Esophagus muscularis mucosa (tissue), 4 donors: ENCODE measurements at regions not wholly inside any gene's neighbourhood (a gene's known extent, or its start where the extent isn't known, plus 50 kb on each side); places are given as distances from the start of the nearest gene placed in this dataset.

Experiments used
- CTCF ChIP-seq, 3 experiments: fragments of 200-600 bp in 2 of 3; fragments of 450-650 bp in 1 of 3; sonication (generic) in 2 of 3; IDR thresholded peaks; one replicate each; pipeline ENCODE4 v1.5.1; 2017 to 2019; ENCODE audit warnings: antibody characterized with exemption in 3 of 3, mild to moderate bottlenecking in 2 of 3, moderate library complexity in 1 of 3
- EP300 ChIP-seq: sonication (generic); formaldehyde crosslinking; IDR thresholded peaks from one replicate; pipeline ENCODE4 v1.6.1; 2017; ENCODE audit warnings: antibody characterized with exemption
- POLR2A ChIP-seq: fragments of 450-650 bp; IDR thresholded peaks from one replicate; pipeline ENCODE4 v1.6.1; 2017; ENCODE audit warnings: antibody characterized with exemption, moderate library complexity, mild to moderate bottlenecking, low read depth
- POLR2AphosphoS5 ChIP-seq, 2 donors: sonication (generic); formaldehyde crosslinking; IDR thresholded peaks; one replicate each; pipeline ENCODE4 v1.6.1; 2017; ENCODE audit warnings: antibody characterized with exemption in 2 of 2

DNA sequence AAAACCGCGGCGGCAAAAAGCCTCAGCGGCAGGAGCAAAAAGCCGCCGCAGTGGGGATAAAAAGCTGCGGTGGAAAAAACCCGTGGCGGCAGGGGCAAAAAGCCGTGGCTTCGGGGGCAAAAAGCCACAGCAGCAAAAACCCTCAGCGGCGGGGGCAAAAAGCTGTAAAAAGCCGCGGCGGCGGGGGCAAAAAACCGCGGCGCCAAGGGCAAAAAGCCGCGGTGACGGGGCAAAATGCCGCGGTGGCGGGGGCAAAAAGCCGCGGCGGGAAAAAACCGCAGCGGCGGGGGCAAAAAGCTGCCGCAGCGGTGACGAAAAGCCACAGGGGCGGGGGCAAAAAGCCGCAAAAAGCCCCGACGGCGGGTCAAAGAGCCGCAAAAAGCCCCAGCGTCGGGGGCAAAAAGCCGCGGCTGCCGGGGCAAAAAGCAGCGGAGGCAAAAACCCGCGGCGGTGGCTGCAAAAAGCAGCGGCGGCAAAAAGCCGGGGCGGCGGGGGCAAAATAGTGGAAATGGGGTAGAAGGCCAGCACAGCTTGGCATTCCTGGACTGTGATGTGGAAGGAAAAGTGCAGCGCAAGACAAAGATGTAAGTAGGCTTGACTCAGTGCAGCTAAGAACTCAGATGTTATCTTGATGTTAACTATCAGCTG lies 151.8 kb downstream of the ANKRD30BL start:
- no peak for TF ChIP-seq CTCF (IDR thresholded peaks at IDR 0.05)
- TF ChIP-seq POLR2AphosphoS5 (IDR thresholded peaks at IDR 0.05), result no peak
- TF ChIP-seq POLR2A, result no peak
- no peak for TF ChIP-seq EP300
